Gastroesophageal sphincter (tissue), 3 donors: ENCODE measurements at regions not wholly inside any gene's neighbourhood (a gene's known extent, or its start where the extent isn't known, plus 50 kb on each side); places are given as distances from the start of the nearest gene placed in this dataset.

Source experiments
- CTCF ChIP-seq, 4 experiments: fragments of 200-600 bp in 2 of 4; fragments of 450-650 bp in 2 of 4; sonication (generic) in 1 of 4; IDR thresholded peaks; one replicate each; pipeline ENCODE4 v1.5.1; 2017 to 2019; ENCODE audit warnings: antibody characterized with exemption in 4 of 4, mild to moderate bottlenecking in 2 of 4, moderate library complexity in 2 of 4
- EP300 ChIP-seq: sonication (generic); formaldehyde crosslinking; IDR thresholded peaks from one replicate; pipeline ENCODE4 v1.6.1; 2017; ENCODE audit warnings: antibody characterized with exemption, mild to moderate bottlenecking

- TF ChIP-seq CTCF (IDR thresholded peaks at IDR 0.05) (no peak), EP300 (no peak)
Measured at GRCh38 chr9:28329323-28329722, 756.0 kb upstream of the C9orf72 start.
